Mesenchymal stem cell (in vitro differentiated cells and primary cell): ENCODE measurements at regions not wholly inside any gene's neighbourhood (a gene's known extent, or its start where the extent isn't known, plus 50 kb on each side); places are given as distances from the start of the nearest gene placed in this dataset.

ENCODE experiments used
- DNase-seq: peaks from one replicate; pipeline ENCODE4 v3.0.0-alpha.2; 2013
- H2AFZ ChIP-seq: one replicate; pipeline ENCODE4 v1.6.1; 2013; ENCODE audit warnings: low read depth, mild to moderate bottlenecking, control low read depth, inconsistent platforms, low read length, moderate library complexity
- H2AK5ac ChIP-seq: 2 replicates; pipeline ENCODE4 v1.6.1; 2013; ENCODE audit warnings: low read length, moderate library complexity, mild to moderate bottlenecking, inconsistent platforms; ENCODE audit not compliant: severe bottlenecking
- H2BK120ac ChIP-seq: one replicate; pipeline ENCODE4 v1.6.1; 2013; ENCODE audit warnings: low read depth, mild to moderate bottlenecking, inconsistent platforms, low read length, moderate library complexity
- H2BK12ac ChIP-seq, 2 experiments: one replicate each; pipeline ENCODE4 v1.6.1; 2013; ENCODE audit warnings: inconsistent platforms in 2 of 2, low read length in 2 of 2, mild to moderate bottlenecking in 2 of 2, moderate library complexity in 2 of 2, control low read depth in 1 of 2
- H2BK15ac ChIP-seq: one replicate; pipeline ENCODE4 v1.6.1; 2013; ENCODE audit warnings: mild to moderate bottlenecking, low read depth, inconsistent platforms; ENCODE audit not compliant: poor library complexity, severe bottlenecking
- H2BK5ac ChIP-seq: 2 replicates; pipeline ENCODE4 v1.6.1; 2013; ENCODE audit warnings: low read depth, mild to moderate bottlenecking, low read length, control low read depth, inconsistent platforms; ENCODE audit not compliant: poor library complexity, severe bottlenecking
- H3K14ac ChIP-seq, 2 experiments: one replicate each; pipeline ENCODE4 v1.6.1; 2013; ENCODE audit warnings: inconsistent platforms in 2 of 2, low read length in 2 of 2, control low read depth in 1 of 2, mild to moderate bottlenecking in 1 of 2, moderate library complexity in 1 of 2
- H3K18ac ChIP-seq, 2 experiments: one replicate each; pipeline ENCODE4 v1.6.1; 2013; ENCODE audit warnings: inconsistent platforms in 2 of 2, low read length in 2 of 2, control low read depth in 1 of 2, low read depth in 1 of 2, mild to moderate bottlenecking in 1 of 2
- H3K23ac ChIP-seq, 2 experiments: one replicate each; pipeline ENCODE4 v1.6.1; 2013; ENCODE audit warnings: inconsistent platforms in 2 of 2, low read length in 2 of 2, mild to moderate bottlenecking in 2 of 2, moderate library complexity in 2 of 2, control low read depth in 1 of 2
- H3K27ac ChIP-seq: 2 replicates; pipeline ENCODE4 v1.5.1; 2013; ENCODE audit warnings: mild to moderate bottlenecking, moderate library complexity, low read length, control low read depth, inconsistent platforms; ENCODE audit not compliant: poor library complexity, severe bottlenecking
- H3K27me3 ChIP-seq, 2 experiments: 2 replicates each; pipeline versions ENCODE4 v1.6.1 to v1.7.0; 2013; ENCODE audit warnings: low read length in 2 of 2, mild to moderate bottlenecking in 2 of 2, moderate library complexity in 2 of 2, control low read depth in 1 of 2, inconsistent platforms in 1 of 2; ENCODE audit not compliant: control insufficient read depth in 1 of 2, insufficient read depth in 1 of 2
- H3K36me3 ChIP-seq, 2 experiments: 2 replicates each; pipeline versions ENCODE4 v1.6.1 to v1.7.0; 2013; ENCODE audit warnings: low read length in 2 of 2, control low read depth in 1 of 2, inconsistent platforms in 1 of 2, low read depth in 1 of 2, mild to moderate bottlenecking in 1 of 2; ENCODE audit not compliant: insufficient read depth in 2 of 2, control insufficient read depth in 1 of 2
- H3K4ac ChIP-seq, 2 experiments: one replicate each; pipeline ENCODE4 v1.6.1; 2013; ENCODE audit warnings: inconsistent platforms in 2 of 2, low read length in 2 of 2, mild to moderate bottlenecking in 2 of 2, moderate library complexity in 2 of 2, control low read depth in 1 of 2, low read depth in 1 of 2
- H3K4me1 ChIP-seq: 2 replicates; pipeline ENCODE4 v1.6.1; 2013; ENCODE audit warnings: low read depth, low read length, control low read depth; ENCODE audit not compliant: control insufficient read depth, insufficient read depth
- H3K4me2 ChIP-seq: 2 replicates; pipeline ENCODE4 v1.6.1; 2013; ENCODE audit warnings: low read length, mild to moderate bottlenecking, inconsistent platforms; ENCODE audit not compliant: poor library complexity, severe bottlenecking
- H3K4me3 ChIP-seq, 2 experiments: 2 replicates each; pipeline versions ENCODE4 v1.5.1 to v1.7.0; 2013; ENCODE audit warnings: low read length in 2 of 2, mild to moderate bottlenecking in 2 of 2, control low read depth in 1 of 2, low read depth in 1 of 2; ENCODE audit not compliant: insufficient read depth in 1 of 2
- H3K79me1 ChIP-seq: replicated peaks from 2 replicates; pipeline ENCODE4 v1.6.1; 2013; ENCODE audit warnings: mild to moderate bottlenecking, control low read depth, low read length, inconsistent platforms; ENCODE audit not compliant: poor library complexity, severe bottlenecking
- H3K9ac ChIP-seq: 2 replicates; pipeline ENCODE4 v1.7.0; 2013; ENCODE audit warnings: mild to moderate bottlenecking, low read length, moderate library complexity
- H3K9me3 ChIP-seq: 2 replicates; pipeline ENCODE4 v1.7.0; 2013; ENCODE audit warnings: mild to moderate bottlenecking, low read length; ENCODE audit not compliant: control insufficient read depth
- H4K8ac ChIP-seq: one replicate; pipeline ENCODE4 v1.6.1; 2013; ENCODE audit warnings: inconsistent platforms, mild to moderate bottlenecking, low read length, moderate library complexity
- H4K91ac ChIP-seq: one replicate; pipeline ENCODE4 v1.6.1; 2013; ENCODE audit warnings: mild to moderate bottlenecking, low read length, inconsistent platforms
- WGBS: methylation state at CpG from one replicate; pipeline ENCODE4 v1.1.7; 2013; ENCODE audit warnings: mixed read lengths; 5-methylcytosine and 5-hydroxymethylcytosine counted together

DNA sequence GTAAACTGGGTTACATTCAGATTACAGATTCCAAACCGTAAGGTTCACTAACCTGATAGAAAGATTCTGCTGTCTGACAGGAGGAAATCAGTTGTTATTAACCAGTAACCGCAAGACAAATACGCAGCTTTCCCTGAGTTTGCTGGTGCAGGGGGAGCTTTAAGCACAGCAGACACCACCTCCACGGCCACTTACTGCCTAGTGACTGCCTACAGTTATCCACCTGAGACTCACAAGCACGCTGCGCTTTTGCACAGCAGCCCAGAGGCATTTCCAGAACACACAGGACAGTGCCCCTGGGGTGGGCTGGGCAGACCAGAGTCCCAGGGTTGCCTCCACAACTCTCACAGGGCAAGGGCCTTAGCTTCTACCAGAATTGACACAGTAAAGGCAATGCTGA, 90.9 kb downstream of the CTTN start:
- peaks cover 9 to 18% of the 10 kb centered on the region in 2 experiments for H3K36me3 ChIP-seq
- H4K8ac ChIP-seq, result no peak overlapping the region
- H2BK5ac ChIP-seq, result no peak overlapping the region
- no peak overlapping the region for H2BK15ac ChIP-seq
- no peak overlapping the region for H2BK12ac ChIP-seq
- no peak for DNase-seq
- H3K79me1 ChIP-seq, result no peaks in the 10 kb centered on the region
- no peak overlapping the region for H3K4ac ChIP-seq
- H3K4me3 ChIP-seq, result no peak overlapping the region
- no peak overlapping the region for H2AK5ac ChIP-seq
- no peak overlapping the region for H3K18ac ChIP-seq
- no peak overlapping the region for H4K91ac ChIP-seq
- peaks cover 1% of the 10 kb centered on the region for H3K4me1 ChIP-seq
- no peaks in the 10 kb centered on the region for H3K27me3 ChIP-seq
- no peak overlapping the region for H3K4me2 ChIP-seq
- H2BK120ac ChIP-seq, result no peak overlapping the region
- peaks cover 8% of the 10 kb centered on the region for H3K9me3 ChIP-seq
- H3K9ac ChIP-seq, result no peak overlapping the region
- H3K27ac ChIP-seq, result no peak overlapping the region
- 87% methylated on average over 6 of the region's 6 CpGs for WGBS
- H3K14ac ChIP-seq, result no peak overlapping the region
- H2AFZ ChIP-seq, result no peak overlapping the region
- H3K23ac ChIP-seq, result no peak overlapping the region

DNA sequence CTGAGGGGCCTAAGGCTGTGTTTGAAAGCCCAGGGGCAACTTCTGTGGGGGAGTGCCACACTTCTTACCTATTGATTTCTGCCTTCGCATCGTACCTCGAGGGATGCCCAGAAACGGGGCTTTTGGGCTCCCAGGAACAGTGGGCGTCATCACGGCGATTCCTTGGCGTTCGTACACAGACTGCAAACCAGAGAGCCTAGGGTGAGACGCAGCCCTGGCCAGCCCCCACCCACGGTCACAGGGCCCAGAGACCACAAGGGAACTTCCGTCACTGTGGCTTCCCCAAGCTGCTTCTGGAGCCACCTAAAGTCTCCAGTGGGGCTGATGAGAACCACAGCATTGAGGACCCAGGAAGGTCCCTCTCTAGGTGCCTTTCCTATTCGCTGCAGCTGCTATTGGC, 91.9 kb downstream of the CTTN start:
- Histone ChIP-seq H3K9ac (no peak overlapping the region), H2BK120ac (no peak overlapping the region), H3K36me3 (peaks cover 3 to 15% of the 10 kb centered on the region in 2 experiments), H3K14ac (no peak overlapping the region), H2BK15ac (no peak overlapping the region), H3K4me2 (no peak overlapping the region), H2AFZ (no peak overlapping the region), H3K9me3 (peaks cover 8% of the 10 kb centered on the region), H4K8ac (no peak overlapping the region), H3K27me3 (no peaks in the 10 kb centered on the region), H3K4ac (no peak overlapping the region), H3K4me3 (no peak overlapping the region), H2AK5ac (no peak overlapping the region), H3K27ac (no peak overlapping the region), H2BK12ac (no peak overlapping the region), H2BK5ac (no peak overlapping the region), H3K4me1 (peaks cover 3% of the 10 kb centered on the region), H3K23ac (no peak overlapping the region), H3K18ac (no peak overlapping the region), H3K79me1 (no peaks in the 10 kb centered on the region), H4K91ac (no peak overlapping the region)
- DNase-seq, result no peak
- WGBS, result 85% methylated on average over 13 of the region's 13 CpGs

DNA sequence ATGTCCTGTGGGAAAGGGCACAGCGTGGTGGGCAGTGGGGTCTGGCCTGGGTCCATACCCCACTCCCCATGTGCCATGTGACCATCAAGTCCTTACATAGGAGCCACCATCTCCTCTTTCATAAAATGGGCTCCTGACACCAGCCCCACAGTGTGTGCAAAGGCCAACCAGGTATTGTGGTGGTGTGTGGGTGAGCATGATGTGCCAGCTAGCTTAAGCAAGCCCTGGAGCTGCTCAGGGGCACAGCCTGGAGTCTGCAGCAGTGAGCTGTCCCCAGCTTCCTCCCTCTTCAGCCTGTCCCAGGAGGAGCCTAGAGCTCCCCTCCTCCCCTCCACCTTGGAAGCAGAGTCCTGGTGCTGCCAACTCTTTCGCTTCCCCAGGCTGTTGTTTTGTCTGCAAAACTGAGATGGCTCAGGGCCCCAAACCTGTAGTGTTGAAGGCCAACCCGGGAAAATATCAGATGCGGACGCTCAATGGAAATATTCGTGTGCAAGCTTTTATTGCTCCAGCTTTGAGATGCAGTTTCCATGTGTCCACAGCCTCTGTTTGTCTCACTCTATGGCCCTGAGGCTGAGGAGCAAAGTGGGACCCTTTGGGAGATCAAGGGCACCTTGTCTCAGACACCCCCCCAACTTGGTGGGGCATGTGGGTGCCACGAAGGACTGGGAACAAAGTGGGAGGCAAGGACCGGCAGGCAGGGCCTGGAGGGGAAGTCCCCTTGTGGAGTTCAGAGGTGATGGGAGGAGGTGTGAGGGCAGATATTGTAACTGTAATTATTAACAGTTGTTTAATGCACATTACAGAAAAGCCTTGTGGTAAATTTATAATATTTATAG, 92.6 kb downstream of the CTTN start:
- H3K23ac ChIP-seq, result no peak overlapping the region

DNA sequence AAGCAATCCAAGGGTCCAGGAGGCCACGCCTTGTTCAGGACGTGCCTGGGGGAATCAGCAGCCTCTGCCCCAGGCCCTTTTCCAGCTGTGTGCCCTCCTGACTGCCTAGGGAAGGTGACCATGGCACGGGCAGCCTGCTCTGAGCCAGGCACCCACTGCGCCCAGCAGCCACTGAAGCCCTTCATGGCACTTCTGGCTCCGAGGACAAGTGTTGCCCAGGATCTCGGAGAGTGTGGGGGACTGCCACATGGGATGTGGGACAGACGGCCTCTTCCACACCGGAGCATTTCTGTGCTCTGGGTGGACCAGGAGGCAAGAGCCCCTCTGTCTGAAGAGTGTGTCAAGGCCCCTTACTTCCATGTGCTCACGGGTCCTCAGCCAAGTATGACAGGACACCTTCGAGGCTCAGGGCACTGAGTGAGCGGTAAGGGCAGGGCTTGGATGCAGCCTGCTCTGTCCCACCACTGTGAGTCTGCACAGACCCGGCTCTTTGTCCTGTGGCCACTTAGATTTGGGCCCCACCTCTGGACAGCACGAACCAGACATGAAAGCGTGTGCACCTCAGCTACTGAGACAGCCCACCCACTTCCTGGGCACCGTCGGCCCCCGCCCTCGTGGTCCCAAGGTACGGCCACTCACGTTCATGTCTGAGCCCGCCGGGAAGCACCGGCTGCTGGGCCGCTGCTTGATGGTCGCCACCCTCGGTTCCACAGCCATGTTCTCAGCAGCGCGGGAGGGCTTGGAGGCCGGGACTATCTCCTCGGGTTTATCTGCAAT, 93.6 kb downstream of the CTTN start:
- H4K91ac ChIP-seq, result no peak overlapping the region
- H2AK5ac ChIP-seq, result no peak overlapping the region
- peaks cover 8% of the 10 kb centered on the region for H3K9me3 ChIP-seq
- no peak overlapping the region for H3K9ac ChIP-seq
- no peaks in the 10 kb centered on the region for H3K79me1 ChIP-seq
- no peak overlapping the region for H2BK5ac ChIP-seq
- H2BK120ac ChIP-seq, result no peak overlapping the region
- DNase-seq, result no peak
- 91% methylated on average over 30 of the region's 30 CpGs for WGBS
- H3K18ac ChIP-seq, result no peak overlapping the region
- peaks cover 0 to 5% of the 10 kb centered on the region in 2 experiments for H3K36me3 ChIP-seq
- H4K8ac ChIP-seq, result no peak overlapping the region
- H2AFZ ChIP-seq, result no peak overlapping the region
- no peak overlapping the region for H3K4ac ChIP-seq
- no peak overlapping the region for H3K23ac ChIP-seq
- no peak overlapping the region for H2BK12ac ChIP-seq
- H3K27me3 ChIP-seq, result peaks cover 0 to 3% of the 10 kb centered on the region in 2 experiments
- peaks cover 3% of the 10 kb centered on the region for H3K4me1 ChIP-seq
- H2BK15ac ChIP-seq, result no peak overlapping the region
- no peak overlapping the region for H3K14ac ChIP-seq
- no peak overlapping the region for H3K4me3 ChIP-seq
- no peak overlapping the region for H3K4me2 ChIP-seq
- H3K27ac ChIP-seq, result no peak overlapping the region

More for the DNA sequence above, 92.6 kb downstream of the CTTN start:
- no peak overlapping the region for H3K4ac ChIP-seq
- no peak overlapping the region for H4K8ac ChIP-seq
- H2AFZ ChIP-seq, result no peak overlapping the region
- no peak overlapping the region for H2AK5ac ChIP-seq
- no peak overlapping the region for H2BK120ac ChIP-seq
- H2BK5ac ChIP-seq, result no peak overlapping the region
- H3K4me2 ChIP-seq, result no peak overlapping the region
- H2BK12ac ChIP-seq, result no peak overlapping the region
- H3K27ac ChIP-seq, result no peak overlapping the region
- H3K4me3 ChIP-seq, result no peak overlapping the region
- peaks cover 0 to 14% of the 10 kb centered on the region in 2 experiments for H3K36me3 ChIP-seq
- H3K18ac ChIP-seq, result no peak overlapping the region
- DNase-seq, result no peak
- H3K27me3 ChIP-seq, result no peaks in the 10 kb centered on the region
- WGBS, result 93% methylated on average over 7 of the region's 8 CpGs
- H3K9me3 ChIP-seq, result peaks cover 8% of the 10 kb centered on the region
- no peak overlapping the region for H3K14ac ChIP-seq
- H4K91ac ChIP-seq, result no peak overlapping the region
- no peak overlapping the region for H3K9ac ChIP-seq
- no peaks in the 10 kb centered on the region for H3K79me1 ChIP-seq
- H2BK15ac ChIP-seq, result no peak overlapping the region
- H3K4me1 ChIP-seq, result peaks cover 3% of the 10 kb centered on the region
